ENCODE measurements at regions not wholly inside any gene's neighbourhood (a gene's known extent, or its start where the extent isn't known, plus 50 kb on each side); places are given as distances from the start of the nearest gene placed in this dataset.

DNA sequence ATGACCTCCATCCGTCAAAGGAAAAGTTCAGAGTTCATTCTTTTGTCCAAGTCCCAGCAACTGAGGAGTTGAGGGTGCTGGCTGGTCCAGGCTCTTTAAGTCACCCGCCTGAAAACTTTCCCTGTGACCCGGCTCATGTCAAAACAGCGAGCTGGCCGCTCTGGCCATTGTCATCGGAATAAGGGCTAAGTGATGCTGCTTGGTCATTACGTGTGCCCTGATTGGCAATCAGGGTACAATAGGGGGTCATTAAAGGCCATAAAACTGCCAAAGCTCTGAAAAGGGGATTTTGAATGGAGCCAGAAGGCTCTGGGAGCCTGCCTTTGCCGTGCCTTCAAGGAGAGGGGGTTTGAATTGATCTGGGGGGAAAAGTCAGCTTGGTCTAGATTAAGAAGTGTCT, 88.5 kb upstream of the IRX3 start:
- TF ChIP-seq POLR2AphosphoS5 (IDR thresholded peaks at IDR 0.05; ENCODE audit: low read depth), result no peak
- TF ChIP-seq, protein P1, sequence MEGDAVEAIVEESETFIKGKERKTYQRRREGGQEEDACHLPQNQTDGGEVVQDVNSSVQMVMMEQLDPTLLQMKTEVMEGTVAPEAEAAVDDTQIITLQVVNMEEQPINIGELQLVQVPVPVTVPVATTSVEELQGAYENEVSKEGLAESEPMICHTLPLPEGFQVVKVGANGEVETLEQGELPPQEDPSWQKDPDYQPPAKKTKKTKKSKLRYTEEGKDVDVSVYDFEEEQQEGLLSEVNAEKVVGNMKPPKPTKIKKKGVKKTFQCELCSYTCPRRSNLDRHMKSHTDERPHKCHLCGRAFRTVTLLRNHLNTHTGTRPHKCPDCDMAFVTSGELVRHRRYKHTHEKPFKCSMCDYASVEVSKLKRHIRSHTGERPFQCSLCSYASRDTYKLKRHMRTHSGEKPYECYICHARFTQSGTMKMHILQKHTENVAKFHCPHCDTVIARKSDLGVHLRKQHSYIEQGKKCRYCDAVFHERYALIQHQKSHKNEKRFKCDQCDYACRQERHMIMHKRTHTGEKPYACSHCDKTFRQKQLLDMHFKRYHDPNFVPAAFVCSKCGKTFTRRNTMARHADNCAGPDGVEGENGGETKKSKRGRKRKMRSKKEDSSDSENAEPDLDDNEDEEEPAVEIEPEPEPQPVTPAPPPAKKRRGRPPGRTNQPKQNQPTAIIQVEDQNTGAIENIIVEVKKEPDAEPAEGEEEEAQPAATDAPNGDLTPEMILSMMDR (conservative IDR thresholded peaks at IDR 0.05; ENCODE audit: low read depth in 2 of 2), result no peak
- TF ChIP-seq, protein P2, sequence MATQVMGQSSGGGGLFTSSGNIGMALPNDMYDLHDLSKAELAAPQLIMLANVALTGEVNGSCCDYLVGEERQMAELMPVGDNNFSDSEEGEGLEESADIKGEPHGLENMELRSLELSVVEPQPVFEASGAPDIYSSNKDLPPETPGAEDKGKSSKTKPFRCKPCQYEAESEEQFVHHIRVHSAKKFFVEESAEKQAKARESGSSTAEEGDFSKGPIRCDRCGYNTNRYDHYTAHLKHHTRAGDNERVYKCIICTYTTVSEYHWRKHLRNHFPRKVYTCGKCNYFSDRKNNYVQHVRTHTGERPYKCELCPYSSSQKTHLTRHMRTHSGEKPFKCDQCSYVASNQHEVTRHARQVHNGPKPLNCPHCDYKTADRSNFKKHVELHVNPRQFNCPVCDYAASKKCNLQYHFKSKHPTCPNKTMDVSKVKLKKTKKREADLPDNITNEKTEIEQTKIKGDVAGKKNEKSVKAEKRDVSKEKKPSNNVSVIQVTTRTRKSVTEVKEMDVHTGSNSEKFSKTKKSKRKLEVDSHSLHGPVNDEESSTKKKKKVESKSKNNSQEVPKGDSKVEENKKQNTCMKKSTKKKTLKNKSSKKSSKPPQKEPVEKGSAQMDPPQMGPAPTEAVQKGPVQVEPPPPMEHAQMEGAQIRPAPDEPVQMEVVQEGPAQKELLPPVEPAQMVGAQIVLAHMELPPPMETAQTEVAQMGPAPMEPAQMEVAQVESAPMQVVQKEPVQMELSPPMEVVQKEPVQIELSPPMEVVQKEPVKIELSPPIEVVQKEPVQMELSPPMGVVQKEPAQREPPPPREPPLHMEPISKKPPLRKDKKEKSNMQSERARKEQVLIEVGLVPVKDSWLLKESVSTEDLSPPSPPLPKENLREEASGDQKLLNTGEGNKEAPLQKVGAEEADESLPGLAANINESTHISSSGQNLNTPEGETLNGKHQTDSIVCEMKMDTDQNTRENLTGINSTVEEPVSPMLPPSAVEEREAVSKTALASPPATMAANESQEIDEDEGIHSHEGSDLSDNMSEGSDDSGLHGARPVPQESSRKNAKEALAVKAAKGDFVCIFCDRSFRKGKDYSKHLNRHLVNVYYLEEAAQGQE (IDR thresholded peaks at IDR 0.05; ENCODE audit: unreplicated experiment), result no peak
- no peak for TF ChIP-seq STAT1 (IDR thresholded peaks at IDR 0.05; ENCODE audit: unreplicated experiment)
- TF ChIP-seq EZH2 (IDR thresholded peaks at IDR 0.05; ENCODE audit: low read depth, unreplicated experiment), result no peak
- no peak for TF ChIP-seq CREB1 (CRISPR knock-in tag; IDR thresholded peaks at IDR 0.05; ENCODE audit: low read depth)
- TF ChIP-seq EZH2phosphoT487 (IDR thresholded peaks at IDR 0.05; ENCODE audit: unreplicated experiment), result no peak
- no peak for TF ChIP-seq JUNB (IDR thresholded peaks at IDR 0.05; ENCODE audit: unreplicated experiment)
- no peak for TF ChIP-seq NANOG (IDR thresholded peaks at IDR 0.05; ENCODE audit: borderline replicate concordance)
- TF ChIP-seq, protein P3, sequence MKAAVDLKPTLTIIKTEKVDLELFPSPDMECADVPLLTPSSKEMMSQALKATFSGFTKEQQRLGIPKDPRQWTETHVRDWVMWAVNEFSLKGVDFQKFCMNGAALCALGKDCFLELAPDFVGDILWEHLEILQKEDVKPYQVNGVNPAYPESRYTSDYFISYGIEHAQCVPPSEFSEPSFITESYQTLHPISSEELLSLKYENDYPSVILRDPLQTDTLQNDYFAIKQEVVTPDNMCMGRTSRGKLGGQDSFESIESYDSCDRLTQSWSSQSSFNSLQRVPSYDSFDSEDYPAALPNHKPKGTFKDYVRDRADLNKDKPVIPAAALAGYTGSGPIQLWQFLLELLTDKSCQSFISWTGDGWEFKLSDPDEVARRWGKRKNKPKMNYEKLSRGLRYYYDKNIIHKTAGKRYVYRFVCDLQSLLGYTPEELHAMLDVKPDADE (IDR thresholded peaks at IDR 0.05), result no peak
